HEK293 (cell line): ENCODE measurements at regions not wholly inside any gene's neighbourhood (a gene's known extent, or its start where the extent isn't known, plus 50 kb on each side); places are given as distances from the start of the nearest gene placed in this dataset.

Experiments
- BCL11A ChIP-seq: fragments of 450-650 bp; formaldehyde crosslinking; IDR thresholded peaks from 2 replicates; pipeline ENCODE4 v1.5.1; 2016; ENCODE audit warnings: low read depth, missing biosample characterization, missing genetic modification characterization
- INSM2 ChIP-seq: fragments of 450-650 bp; formaldehyde crosslinking; IDR thresholded peaks from 2 replicates; pipeline ENCODE4 v1.5.1; 2016; ENCODE audit warnings: missing biosample characterization, missing genetic modification characterization
- ZBTB17 ChIP-seq: fragments of 450-650 bp; formaldehyde crosslinking; IDR thresholded peaks from 2 replicates; pipeline ENCODE4 v1.5.1; 2016; ENCODE audit warnings: missing biosample characterization, missing genetic modification characterization
- ZBTB44 ChIP-seq: fragments of 450-650 bp; IDR thresholded peaks from 2 replicates; pipeline ENCODE4 v1.5.1; 2018; ENCODE audit warnings: missing biosample characterization, mild to moderate bottlenecking, missing genetic modification characterization
- ZBTB7A ChIP-seq: fragments of 450-650 bp; formaldehyde crosslinking; IDR thresholded peaks from 2 replicates; pipeline ENCODE4 v1.5.1; 2016; ENCODE audit warnings: low read depth, missing biosample characterization, missing genetic modification characterization
- ZBTB8A ChIP-seq: fragments of 450-650 bp; formaldehyde crosslinking; IDR thresholded peaks from 2 replicates; pipeline ENCODE4 v1.5.1; 2016; ENCODE audit warnings: missing biosample characterization, missing genetic modification characterization
- ZFP37 ChIP-seq: fragments of 450-650 bp; formaldehyde crosslinking; IDR thresholded peaks from 2 replicates; pipeline ENCODE4 v1.5.1; 2016; ENCODE audit warnings: missing biosample characterization, missing genetic modification characterization
- ZIC2 ChIP-seq: fragments of 450-650 bp; formaldehyde crosslinking; IDR thresholded peaks from 2 replicates; pipeline ENCODE4 v1.5.1; 2016; ENCODE audit warnings: missing biosample characterization, missing genetic modification characterization
- ZNF175 ChIP-seq: fragments of 450-650 bp; formaldehyde crosslinking; IDR thresholded peaks from 2 replicates; pipeline ENCODE4 v1.5.1; 2016; ENCODE audit warnings: missing biosample characterization, missing genetic modification characterization
- ZNF18 ChIP-seq: fragments of 450-650 bp; formaldehyde crosslinking; IDR thresholded peaks from 2 replicates; pipeline ENCODE4 v1.5.1; 2016; ENCODE audit warnings: missing biosample characterization, missing genetic modification characterization
- ZNF211 ChIP-seq: fragments of 450-650 bp; formaldehyde crosslinking; IDR thresholded peaks from 2 replicates; pipeline ENCODE4 v1.5.1; 2016; ENCODE audit warnings: low read depth, missing biosample characterization, missing genetic modification characterization
- ZNF23 ChIP-seq: fragments of 450-650 bp; formaldehyde crosslinking; IDR thresholded peaks from 2 replicates; pipeline ENCODE4 v1.5.1; 2016; ENCODE audit warnings: missing biosample characterization, missing genetic modification characterization, borderline replicate concordance
- ZNF26 ChIP-seq: fragments of 450-650 bp; formaldehyde crosslinking; IDR thresholded peaks from 2 replicates; pipeline ENCODE4 v1.5.1; 2016; ENCODE audit warnings: missing biosample characterization, missing genetic modification characterization
- ZNF37A ChIP-seq: fragments of 450-650 bp; IDR thresholded peaks from 2 replicates; pipeline ENCODE4 v1.5.1; 2018; ENCODE audit warnings: missing biosample characterization, missing genetic modification characterization
- ZNF510 ChIP-seq: fragments of 450-650 bp; formaldehyde crosslinking; IDR thresholded peaks from 2 replicates; pipeline ENCODE4 v1.5.1; 2018; ENCODE audit warnings: mild to moderate bottlenecking, missing genetic modification characterization, missing biosample characterization; ENCODE audit not compliant: insufficient replicate concordance
- ZNF530 ChIP-seq: fragments of 450-650 bp; formaldehyde crosslinking; IDR thresholded peaks from 2 replicates; pipeline ENCODE4 v1.5.1; 2016; ENCODE audit warnings: low read depth, missing biosample characterization, missing genetic modification characterization
- ZNF664 ChIP-seq: fragments of 450-650 bp; formaldehyde crosslinking; IDR thresholded peaks from 2 replicates; pipeline ENCODE4 v1.5.1; 2016; ENCODE audit warnings: missing biosample characterization, missing genetic modification characterization
- ZNF76 ChIP-seq: fragments of 450-650 bp; formaldehyde crosslinking; IDR thresholded peaks from 2 replicates; pipeline ENCODE4; 2016; ENCODE audit warnings: low read depth, missing biosample characterization, missing genetic modification characterization, borderline replicate concordance
- ZSCAN16 ChIP-seq: fragments of 450-650 bp; formaldehyde crosslinking; IDR thresholded peaks from 2 replicates; pipeline ENCODE4 v1.5.1; 2016; ENCODE audit warnings: missing biosample characterization, missing genetic modification characterization
- ZSCAN18 ChIP-seq: fragments of 450-650 bp; formaldehyde crosslinking; IDR thresholded peaks from 2 replicates; pipeline ENCODE4 v1.5.1; 2016; ENCODE audit warnings: missing biosample characterization, missing genetic modification characterization
- TF ChIP-seq, protein P1 (sequence below): fragments of 450-650 bp; formaldehyde crosslinking; IDR thresholded peaks from 2 replicates; pipeline ENCODE4 v1.5.1; 2016; ENCODE audit warnings: missing biosample characterization, missing genetic modification characterization
- TF ChIP-seq, protein P2 (sequence below): fragments of 450-650 bp; formaldehyde crosslinking; IDR thresholded peaks from 2 replicates; pipeline ENCODE4 v1.5.0; 2017; ENCODE audit warnings: missing biosample characterization, missing genetic modification characterization, borderline replicate concordance
- TF ChIP-seq, protein P3 (sequence below): fragments of 450-650 bp; formaldehyde crosslinking; IDR thresholded peaks from 2 replicates; pipeline ENCODE4 v1.5.1; 2016; ENCODE audit warnings: missing biosample characterization, missing genetic modification characterization
- TF ChIP-seq, protein P4 (sequence below): fragments of 450-650 bp; IDR thresholded peaks from 2 replicates; pipeline ENCODE4 v1.5.1; 2018; ENCODE audit warnings: missing biosample characterization, missing genetic modification characterization

DNA sequence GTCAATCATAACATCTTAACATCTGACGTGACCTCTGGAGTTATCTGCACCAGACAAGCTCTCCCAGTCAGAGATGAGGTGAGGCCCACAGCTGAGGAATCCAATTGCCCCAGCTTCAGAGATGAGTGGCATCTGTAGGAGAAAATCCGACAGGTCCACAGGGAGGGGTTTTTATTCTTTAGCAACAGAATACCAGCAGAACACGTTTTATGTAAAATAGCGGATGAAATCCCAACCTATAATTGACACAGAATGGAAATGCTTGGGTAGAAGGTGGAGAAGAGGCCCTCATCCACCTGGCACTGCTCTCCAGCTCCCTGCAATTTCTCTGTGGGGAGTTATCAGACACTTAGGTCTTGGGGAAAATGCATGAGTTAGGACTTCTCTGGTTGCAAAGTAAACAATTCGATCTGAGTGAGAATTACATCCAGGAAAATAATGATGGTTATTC is 144.2 kb upstream of the NRP1 start (continued):
- TF ChIP-seq, protein P1, sequence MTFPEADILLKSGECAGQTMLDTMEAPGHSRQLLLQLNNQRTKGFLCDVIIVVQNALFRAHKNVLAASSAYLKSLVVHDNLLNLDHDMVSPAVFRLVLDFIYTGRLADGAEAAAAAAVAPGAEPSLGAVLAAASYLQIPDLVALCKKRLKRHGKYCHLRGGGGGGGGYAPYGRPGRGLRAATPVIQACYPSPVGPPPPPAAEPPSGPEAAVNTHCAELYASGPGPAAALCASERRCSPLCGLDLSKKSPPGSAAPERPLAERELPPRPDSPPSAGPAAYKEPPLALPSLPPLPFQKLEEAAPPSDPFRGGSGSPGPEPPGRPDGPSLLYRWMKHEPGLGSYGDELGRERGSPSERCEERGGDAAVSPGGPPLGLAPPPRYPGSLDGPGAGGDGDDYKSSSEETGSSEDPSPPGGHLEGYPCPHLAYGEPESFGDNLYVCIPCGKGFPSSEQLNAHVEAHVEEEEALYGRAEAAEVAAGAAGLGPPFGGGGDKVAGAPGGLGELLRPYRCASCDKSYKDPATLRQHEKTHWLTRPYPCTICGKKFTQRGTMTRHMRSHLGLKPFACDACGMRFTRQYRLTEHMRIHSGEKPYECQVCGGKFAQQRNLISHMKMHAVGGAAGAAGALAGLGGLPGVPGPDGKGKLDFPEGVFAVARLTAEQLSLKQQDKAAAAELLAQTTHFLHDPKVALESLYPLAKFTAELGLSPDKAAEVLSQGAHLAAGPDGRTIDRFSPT (tag by site-specific recombination): no peak
- TF ChIP-seq ZBTB7A (tag by site-specific recombination): no peak
- TF ChIP-seq, protein P2, sequence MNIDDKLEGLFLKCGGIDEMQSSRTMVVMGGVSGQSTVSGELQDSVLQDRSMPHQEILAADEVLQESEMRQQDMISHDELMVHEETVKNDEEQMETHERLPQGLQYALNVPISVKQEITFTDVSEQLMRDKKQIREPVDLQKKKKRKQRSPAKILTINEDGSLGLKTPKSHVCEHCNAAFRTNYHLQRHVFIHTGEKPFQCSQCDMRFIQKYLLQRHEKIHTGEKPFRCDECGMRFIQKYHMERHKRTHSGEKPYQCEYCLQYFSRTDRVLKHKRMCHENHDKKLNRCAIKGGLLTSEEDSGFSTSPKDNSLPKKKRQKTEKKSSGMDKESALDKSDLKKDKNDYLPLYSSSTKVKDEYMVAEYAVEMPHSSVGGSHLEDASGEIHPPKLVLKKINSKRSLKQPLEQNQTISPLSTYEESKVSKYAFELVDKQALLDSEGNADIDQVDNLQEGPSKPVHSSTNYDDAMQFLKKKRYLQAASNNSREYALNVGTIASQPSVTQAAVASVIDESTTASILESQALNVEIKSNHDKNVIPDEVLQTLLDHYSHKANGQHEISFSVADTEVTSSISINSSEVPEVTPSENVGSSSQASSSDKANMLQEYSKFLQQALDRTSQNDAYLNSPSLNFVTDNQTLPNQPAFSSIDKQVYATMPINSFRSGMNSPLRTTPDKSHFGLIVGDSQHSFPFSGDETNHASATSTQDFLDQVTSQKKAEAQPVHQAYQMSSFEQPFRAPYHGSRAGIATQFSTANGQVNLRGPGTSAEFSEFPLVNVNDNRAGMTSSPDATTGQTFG: no peak
- TF ChIP-seq, protein P3, sequence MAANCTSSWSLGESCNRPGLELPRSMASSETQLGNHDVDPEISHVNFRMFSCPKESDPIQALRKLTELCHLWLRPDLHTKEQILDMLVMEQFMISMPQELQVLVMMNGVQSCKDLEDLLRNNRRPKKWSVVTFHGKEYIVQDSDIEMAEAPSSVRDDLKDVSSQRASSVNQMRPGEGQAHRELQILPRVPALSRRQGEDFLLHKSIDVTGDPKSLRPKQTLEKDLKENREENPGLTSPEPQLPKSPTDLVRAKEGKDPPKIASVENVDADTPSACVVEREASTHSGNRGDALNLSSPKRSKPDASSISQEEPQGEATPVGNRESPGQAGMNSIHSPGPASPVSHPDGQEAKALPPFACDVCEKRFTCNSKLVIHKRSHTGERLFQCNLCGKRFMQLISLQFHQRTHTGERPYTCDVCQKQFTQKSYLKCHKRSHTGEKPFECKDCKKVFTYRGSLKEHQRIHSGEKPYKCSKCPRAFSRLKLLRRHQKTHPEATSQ: no peak
- peak; percentile 69 for TF ChIP-seq ZIC2 (tag by site-specific recombination)
- TF ChIP-seq ZNF76 (tag by site-specific recombination): no peak
- no peak for TF ChIP-seq ZSCAN16
- TF ChIP-seq ZNF664 (tag by site-specific recombination): no peak
- TF ChIP-seq ZBTB17: peak; percentile 63; the same call in 1 of the 2 replicates
- TF ChIP-seq INSM2: no peak
- TF ChIP-seq ZNF211 (tag by site-specific recombination): no peak
- TF ChIP-seq, protein P4, sequence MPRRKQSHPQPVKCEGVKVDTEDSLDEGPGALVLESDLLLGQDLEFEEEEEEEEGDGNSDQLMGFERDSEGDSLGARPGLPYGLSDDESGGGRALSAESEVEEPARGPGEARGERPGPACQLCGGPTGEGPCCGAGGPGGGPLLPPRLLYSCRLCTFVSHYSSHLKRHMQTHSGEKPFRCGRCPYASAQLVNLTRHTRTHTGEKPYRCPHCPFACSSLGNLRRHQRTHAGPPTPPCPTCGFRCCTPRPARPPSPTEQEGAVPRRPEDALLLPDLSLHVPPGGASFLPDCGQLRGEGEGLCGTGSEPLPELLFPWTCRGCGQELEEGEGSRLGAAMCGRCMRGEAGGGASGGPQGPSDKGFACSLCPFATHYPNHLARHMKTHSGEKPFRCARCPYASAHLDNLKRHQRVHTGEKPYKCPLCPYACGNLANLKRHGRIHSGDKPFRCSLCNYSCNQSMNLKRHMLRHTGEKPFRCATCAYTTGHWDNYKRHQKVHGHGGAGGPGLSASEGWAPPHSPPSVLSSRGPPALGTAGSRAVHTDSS (tag by site-specific recombination): no peak
- no peak for TF ChIP-seq ZNF23 (tag by site-specific recombination)
- TF ChIP-seq ZBTB44: peak; percentile 69; the same call in 1 of the 2 replicates
- TF ChIP-seq ZBTB8A (tag by site-specific recombination): 0 out of 2 replicates have a peak, but pooled peaks have one; percentile 30
- TF ChIP-seq ZFP37 (tag by site-specific recombination): no peak
- no peak for TF ChIP-seq ZNF510
- no peak for TF ChIP-seq ZNF175
- no peak for TF ChIP-seq ZNF37A
- TF ChIP-seq ZNF18 (tag by site-specific recombination): 0 out of 2 replicates have a peak, but pooled peaks have one; percentile 37
- no peak for TF ChIP-seq ZNF530 (tag by site-specific recombination)
- no peak for TF ChIP-seq BCL11A (tag by site-specific recombination)
- TF ChIP-seq ZSCAN18 (tag by site-specific recombination): no peak
- TF ChIP-seq ZNF26 (tag by site-specific recombination): no peak
